OCI-LY7 (cell line): ENCODE measurements at regions not wholly inside any gene's neighbourhood (a gene's known extent, or its start where the extent isn't known, plus 50 kb on each side); places are given as distances from the start of the nearest gene placed in this dataset.

Source experiments
- CTCF ChIP-seq: fragments of 200-600 bp; sonication (generic); conservative IDR thresholded peaks from 2 replicates; pipeline ENCODE4 v1.5.1; 2014; ENCODE audit warnings: mild to moderate bottlenecking, antibody characterized with exemption, low read length, moderate library complexity, mixed read lengths
- EZH2phosphoT487 ChIP-seq: fragments of 200-600 bp; sonication (generic); IDR thresholded peaks from 2 replicates; pipeline ENCODE4 v1.6.1; 2018; ENCODE audit warnings: low read depth, borderline replicate concordance, mild to moderate bottlenecking, mixed run types, antibody characterized with exemption, low read length, moderate library complexity, mixed read lengths

GRCh38 chr3:103495186-103495585, 1060.4 kb downstream of the ZPLD1 start:
- no peak for TF ChIP-seq CTCF
- TF ChIP-seq EZH2phosphoT487: no peak
